GM12878 (cell line): ENCODE measurements at regions not wholly inside any gene's neighbourhood (a gene's known extent, or its start where the extent isn't known, plus 50 kb on each side); places are given as distances from the start of the nearest gene placed in this dataset.

Source experiments
- ATAC-seq: fragments of 200-7000 bp; cut with Tn5 transposase; 3 replicates; pipeline ENCODE4 v1.9.1; 2020; ENCODE audit warnings: mild to moderate bottlenecking, moderate library complexity
- BruUV-seq: library from RNA; stranded (reverse); fragments of 400-500 nt; replicated peaks from 2 replicates; lab custom pipeline; 2021; lab: Mats Ljungman, UMichigan
- CTCF ChIA-PET: fragments of 300-600 bp; sonication (Branson Sonifier 250); formaldehyde crosslinking; extraction: SDS; loops from one replicate; lab custom pipeline; 2021; ENCODE audit warnings: inconsistent platforms; lab: Yijun Ruan, JAX
- POLR2A ChIA-PET: fragments of 350-600 bp; formaldehyde crosslinking; extraction: SDS; loops from one replicate; lab custom pipeline; 2021; ENCODE audit warnings: inconsistent platforms; lab: Charles Lee
- RAD21 ChIA-PET: fragments of 300-600 bp; sonication (Branson Sonifier 250); formaldehyde crosslinking; loops from one replicate; lab custom pipeline; 2023; ENCODE audit warnings: antibody characterized with exemption; ENCODE audit not compliant: unreplicated experiment; lab: Charles Lee
- SMC1A ChIA-PET: fragments of 300-600 bp; sonication (Branson Sonifier 250); formaldehyde crosslinking; loops from one replicate; lab custom pipeline; 2023; ENCODE audit not compliant: unreplicated experiment, uncharacterized antibody; lab: Charles Lee
- DNase-seq: peaks from one replicate; pipeline ENCODE4 v3.0.0-alpha.2; 2011; ENCODE audit warnings: low read depth, low spot score
- FAIRE-seq: peaks from 3 replicates; lab custom pipeline; 2011; peaks lifted over from hg19 to GRCh38; lab: Jason Lieb, UNC
- H2AFZ ChIP-seq: 2 replicates; pipeline ENCODE4 v1.6.0; 2011; ENCODE audit warnings: low read depth, low read length, control low read depth; ENCODE audit not compliant: control insufficient read depth
- H3K27ac ChIP-seq: 2 replicates; pipeline ENCODE4 v1.5.1; 2011; ENCODE audit warnings: control low read depth; ENCODE audit not compliant: control insufficient read depth, insufficient read depth
- H3K27me3 ChIP-seq, 2 experiments: replicated peaks in 1 of 2; 2 replicates each; pipeline versions ENCODE4 v1.6.0 to v1.6.1; 2011; ENCODE audit warnings: low read length in 1 of 2; ENCODE audit not compliant: control insufficient read depth in 2 of 2, insufficient read depth in 2 of 2
- H3K36me3 ChIP-seq, 2 experiments: 2 replicates each; pipeline ENCODE4 v1.5.1; 2011; ENCODE audit warnings: low read length in 1 of 2; ENCODE audit not compliant: control insufficient read depth in 2 of 2, insufficient read depth in 2 of 2
- H3K4me1 ChIP-seq: 2 replicates; pipeline ENCODE4 v1.6.1; 2011; ENCODE audit warnings: mild to moderate bottlenecking, low read length, moderate library complexity, mixed read lengths; ENCODE audit not compliant: control insufficient read depth, insufficient read depth
- H3K4me2 ChIP-seq: 2 replicates; pipeline ENCODE4 v1.6.0; 2011; ENCODE audit warnings: control low read depth; ENCODE audit not compliant: control insufficient read depth, insufficient read depth
- H3K4me3 ChIP-seq: fragments of 200-600 bp; sonication (generic); 2 replicates; pipeline ENCODE4 v1.5.1; 2016
- H3K79me2 ChIP-seq: 2 replicates; pipeline ENCODE4 v1.6.0; 2011; ENCODE audit warnings: low read length; ENCODE audit not compliant: control insufficient read depth, insufficient read depth
- H3K9ac ChIP-seq: 2 replicates; pipeline ENCODE4 v1.8.0; 2011; ENCODE audit warnings: low read length, control low read depth, mixed read lengths; ENCODE audit not compliant: control insufficient read depth, insufficient read depth
- H3K9me3 ChIP-seq: replicated peaks from 3 replicates; pipeline ENCODE4 v1.5.1; 2011; ENCODE audit warnings: mild to moderate bottlenecking, low read length; ENCODE audit not compliant: control insufficient read depth, insufficient read depth
- H4K20me1 ChIP-seq: 2 replicates; pipeline ENCODE4 v1.6.0; 2011; ENCODE audit not compliant: control insufficient read depth, insufficient read depth
- BACH1 ChIP-seq: fragments of 450-650 bp; IDR thresholded peaks from 2 replicates; pipeline ENCODE4 v1.6.1; 2017; ENCODE audit warnings: mild to moderate bottlenecking, borderline replicate concordance
- CREM ChIP-seq: IDR thresholded peaks from 2 replicates; pipeline ENCODE4 v1.6.1; 2014; ENCODE audit warnings: antibody characterized with exemption, low read depth
- EZH2 ChIP-seq: IDR thresholded peaks from 2 replicates; pipeline ENCODE4 v1.6.1; 2012; ENCODE audit warnings: low read depth, mild to moderate bottlenecking, control low read depth, inconsistent platforms, low read length, borderline replicate concordance; ENCODE audit not compliant: control insufficient read depth
- HSF1 ChIP-seq: fragments of 150-350 bp; IDR thresholded peaks from 2 replicates; pipeline ENCODE4 v1.6.1; 2014; ENCODE audit warnings: mild to moderate bottlenecking, low read depth, low read length
- JUND ChIP-seq: IDR thresholded peaks from 2 replicates; pipeline ENCODE4 v1.6.1; 2012; ENCODE audit warnings: low read depth, mild to moderate bottlenecking, low read length, improper control_type of control experiment, moderate library complexity
- MEF2B ChIP-seq: fragments of 450-650 bp; IDR thresholded peaks from 2 replicates; pipeline ENCODE4 v1.6.1; 2018; ENCODE audit warnings: mild to moderate bottlenecking, moderate library complexity; ENCODE audit not compliant: partially characterized antibody, poor library complexity, severe bottlenecking
- PKNOX1 ChIP-seq: fragments of 450-650 bp; IDR thresholded peaks from 2 replicates; pipeline ENCODE4 v1.6.1; 2016; ENCODE audit warnings: mild to moderate bottlenecking
- RELB ChIP-seq: fragments of 450-650 bp; IDR thresholded peaks from 2 replicates; pipeline ENCODE4 v1.6.1; 2017; ENCODE audit warnings: low read depth, mild to moderate bottlenecking, moderate library complexity
- ZBTB40 ChIP-seq: fragments of 450-650 bp; IDR thresholded peaks from 2 replicates; pipeline ENCODE4 v1.6.1; 2016; ENCODE audit warnings: mild to moderate bottlenecking, moderate library complexity, borderline replicate concordance
- ZNF207 ChIP-seq: fragments of 450-650 bp; IDR thresholded peaks from 2 replicates; pipeline ENCODE4 v1.6.1; 2014; ENCODE audit warnings: antibody characterized with exemption, mild to moderate bottlenecking, borderline replicate concordance
- ZNF384 ChIP-seq: IDR thresholded peaks from 2 replicates; pipeline ENCODE4 v1.6.1; 2012; ENCODE audit warnings: low read depth, mild to moderate bottlenecking, low read length, improper control_type of control experiment, borderline replicate concordance
- ZSCAN29 ChIP-seq: fragments of 450-650 bp; IDR thresholded peaks from 2 replicates; pipeline ENCODE4 v1.6.1; 2017; ENCODE audit warnings: mild to moderate bottlenecking, moderate library complexity
- WGBS: methylation state at CpG from one replicate; pipeline ENCODE4 v1.1.6; 2016; ENCODE audit warnings: low lambda C conversion rate; ENCODE audit not compliant: insufficient replicate concordance, insufficient coverage; ENCODE audit errors: missing lambda C conversion rate; 5-methylcytosine and 5-hydroxymethylcytosine counted together
- in situ Hi-C: fragments of 300-500 bp; cut with MboI; formaldehyde crosslinking; loops from 9 replicates; pipeline ENCODE4 v1.14.3; 2018; ENCODE audit warnings: mixed read lengths
- intact Hi-C: fragments of 100-400 bp; cut with micrococcal nuclease; formaldehyde crosslinking; loops from one replicate; pipeline ENCODE4 v1.14.2; 2022; ENCODE audit not compliant: unreplicated experiment
- TF ChIP-seq, protein P1 (sequence below): IDR thresholded peaks from 2 replicates; pipeline ENCODE4 v1.6.1; 2011; ENCODE audit warnings: low read depth, low read length, improper control_type of control experiment, borderline replicate concordance

- no peak for TF ChIP-seq ZBTB40
- TF ChIP-seq EZH2, result no peak
- no peak for TF ChIP-seq ZNF207
- TF ChIP-seq MEF2B, result no peak
- no peak for TF ChIP-seq ZSCAN29
- TF ChIP-seq, all 136 proteins: peak for 0
Measured at GRCh38 chr9:135290086-135290485, 189.5 kb upstream of the PPP1R26 start (continued).

DNA sequence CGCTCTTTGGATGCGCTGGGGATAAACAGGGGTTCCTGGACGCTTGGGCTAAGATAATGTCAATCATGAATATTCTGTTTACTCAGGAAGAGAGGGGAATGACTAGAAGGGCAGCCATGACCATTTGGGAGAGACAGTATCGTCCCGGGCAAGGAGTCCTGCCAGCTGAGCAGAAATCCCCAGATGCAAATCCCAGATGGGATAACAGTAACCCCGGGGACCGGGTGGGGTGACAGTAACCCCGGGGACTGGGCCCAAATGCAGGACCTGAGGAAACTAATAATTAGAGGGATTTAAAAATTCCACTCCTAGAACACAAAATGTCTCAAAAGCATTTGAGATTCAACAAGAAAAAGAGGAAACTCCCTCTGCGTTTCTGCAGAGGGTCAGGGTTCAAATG lies 189.0 kb upstream of the PPP1R26 start:
- POLR2A ChIA-PET, result no interaction called here
- H3K9ac ChIP-seq, result no peak overlapping the region
- TF ChIP-seq PKNOX1, result no peak
- TF ChIP-seq JUND, result no peak
- no peak for TF ChIP-seq RELB
- TF ChIP-seq, protein P1, sequence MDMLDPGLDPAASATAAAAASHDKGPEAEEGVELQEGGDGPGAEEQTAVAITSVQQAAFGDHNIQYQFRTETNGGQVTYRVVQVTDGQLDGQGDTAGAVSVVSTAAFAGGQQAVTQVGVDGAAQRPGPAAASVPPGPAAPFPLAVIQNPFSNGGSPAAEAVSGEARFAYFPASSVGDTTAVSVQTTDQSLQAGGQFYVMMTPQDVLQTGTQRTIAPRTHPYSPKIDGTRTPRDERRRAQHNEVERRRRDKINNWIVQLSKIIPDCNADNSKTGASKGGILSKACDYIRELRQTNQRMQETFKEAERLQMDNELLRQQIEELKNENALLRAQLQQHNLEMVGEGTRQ, result no peak
- TF ChIP-seq ZNF384, result no peak
- no peak for TF ChIP-seq HSF1
- TF ChIP-seq CREM, result no peak
- TF ChIP-seq BACH1, result no peak

More for the DNA sequence above, 189.0 kb upstream of the PPP1R26 start:
- ATAC-seq (no peak), FAIRE-seq (no peak), DNase-seq (no peak)
- Histone ChIP-seq H3K79me2 (no peaks in the 10 kb centered on the region), H3K4me3 (no peak overlapping the region), H2AFZ (no peak overlapping the region), H3K4me1 (no peaks in the 10 kb centered on the region), H4K20me1 (no peaks in the 10 kb centered on the region), H3K4me2 (no peak overlapping the region), H3K27ac (no peak overlapping the region), H3K27me3 (no peaks in the 10 kb centered on the region; a peak in 2 of 4 replicates), H3K36me3 (no peaks in the 10 kb centered on the region), H3K9me3 (no peaks in the 10 kb centered on the region; the same call in 2 of the 3 replicates)
- ChIA-PET SMC1A (no interaction called here), CTCF (interaction anchor here (1.0 kb wide), 2 partner anchors 22 to 508 kb away, joined by 3 read pairs; no protein-coding TSS in a partner anchor), RAD21 (no interaction called here)
- 17% methylated on average over 9 of the region's 9 CpGs for WGBS
- intact Hi-C loops (no loop called here), in situ Hi-C loops (no loop called here)
- no TSS peak for BruUV-seq
